Activated naive CD8-positive, alpha-beta T cell treated with anti-CD3 and anti-CD28 coated beads for 36 hours (primary cell): ENCODE measurements at regions not wholly inside any gene's neighbourhood (a gene's known extent, or its start where the extent isn't known, plus 50 kb on each side); places are given as distances from the start of the nearest gene placed in this dataset.
A peak's percentile ranks its signal among the peaks of the same experiment; 100 is the strongest.
"Not testable (repeated sequence)": the region's sequence is repeated elsewhere in the genome, so short reads cannot be mapped to it uniquely, and the experiment has no call there.

Experiments
- DNase-seq: peaks from one replicate; pipeline ENCODE4 v3.0.0; 2021
- H3K27ac Mint-ChIP-seq: one replicate; pipeline ENCODE4 v1.8.0; 2022; ENCODE audit warnings: mild to moderate bottlenecking, moderate library complexity, mixed read lengths
- H3K27me3 Mint-ChIP-seq: one replicate; pipeline ENCODE4 v1.8.0; 2022; ENCODE audit warnings: mild to moderate bottlenecking, mixed read lengths
- H3K36me3 Mint-ChIP-seq: one replicate; pipeline ENCODE4 v1.8.0; 2021; ENCODE audit warnings: mild to moderate bottlenecking, mixed read lengths
- H3K4me1 Mint-ChIP-seq: one replicate; pipeline ENCODE4 v1.8.0; 2021; ENCODE audit warnings: mixed read lengths
- H3K4me3 Mint-ChIP-seq: one replicate; pipeline ENCODE4 v1.8.0; 2022; ENCODE audit warnings: mild to moderate bottlenecking, moderate library complexity, mixed read lengths
- H3K9me3 Mint-ChIP-seq: one replicate; pipeline ENCODE4 v1.8.0; 2022; ENCODE audit warnings: mixed read lengths

GRCh38 chr3:106343811-106344210 lies 475.0 kb upstream of the CBLB start:
- H3K4me1 Mint-ChIP-seq: peaks cover 11% of the 10 kb centered on the region
- H3K27ac Mint-ChIP-seq: no peak overlapping the region
- H3K4me3 Mint-ChIP-seq: no peak overlapping the region
- DNase-seq: no peak
- no peaks in the 10 kb centered on the region for H3K9me3 Mint-ChIP-seq
- H3K36me3 Mint-ChIP-seq: peaks cover 2% of the 10 kb centered on the region
- no peaks in the 10 kb centered on the region for H3K27me3 Mint-ChIP-seq

- DNase-seq: no peak
- H3K27ac Mint-ChIP-seq: no peak overlapping the region
Measured at GRCh38 chr3:106345353-106346027, 476.7 kb upstream of the CBLB start.

GRCh38 chr3:106347350-106347749 lies 478.5 kb upstream of the CBLB start:
- H3K4me3 Mint-ChIP-seq: no peak overlapping the region
- H3K27me3 Mint-ChIP-seq: no peaks in the 10 kb centered on the region
- peaks cover 2% of the 10 kb centered on the region for H3K36me3 Mint-ChIP-seq
- no peak for DNase-seq
- peaks cover 3% of the 10 kb centered on the region for H3K9me3 Mint-ChIP-seq
- no peak overlapping the region for H3K27ac Mint-ChIP-seq
- peaks cover 5% of the 10 kb centered on the region for H3K4me1 Mint-ChIP-seq

More at GRCh38 chr3:106345353-106346027, 476.7 kb upstream of the CBLB start:
- H3K4me1 Mint-ChIP-seq: peaks cover 5% of the 10 kb centered on the region
- no peaks in the 10 kb centered on the region for H3K27me3 Mint-ChIP-seq
- no peaks in the 10 kb centered on the region for H3K9me3 Mint-ChIP-seq
- H3K4me3 Mint-ChIP-seq: no peak overlapping the region
- H3K36me3 Mint-ChIP-seq: peaks cover 2% of the 10 kb centered on the region

- Mint-ChIP-seq H3K4me3 (no peak overlapping the region), H3K36me3 (peaks cover 2% of the 10 kb centered on the region), H3K27me3 (no peaks in the 10 kb centered on the region), H3K9me3 (peaks cover 8% of the 10 kb centered on the region), H3K4me1 (peaks cover 5% of the 10 kb centered on the region), H3K27ac (no peak overlapping the region)
- no peak for DNase-seq
Measured at GRCh38 chr3:106348139-106348690, 479.4 kb upstream of the CBLB start.

- peaks cover 5% of the 10 kb centered on the region for H3K4me1 Mint-ChIP-seq
- no peak overlapping the region for H3K27ac Mint-ChIP-seq
- peaks cover 8% of the 10 kb centered on the region for H3K9me3 Mint-ChIP-seq
- peaks cover 2% of the 10 kb centered on the region for H3K36me3 Mint-ChIP-seq
- H3K27me3 Mint-ChIP-seq: no peaks in the 10 kb centered on the region
- DNase-seq: no peak
- no peak overlapping the region for H3K4me3 Mint-ChIP-seq
Measured at GRCh38 chr3:106349191-106349881, 480.5 kb upstream of the CBLB start.

- Mint-ChIP-seq H3K9me3 (peaks cover 16% of the 10 kb centered on the region), H3K27me3 (no peaks in the 10 kb centered on the region), H3K27ac (peak overlapping the region; percentile 5), H3K4me3 (no peak overlapping the region), H3K4me1 (peaks cover 3% of the 10 kb centered on the region), H3K36me3 (no peaks in the 10 kb centered on the region)
- DNase-seq: no peak
Measured at GRCh38 chr3:106355873-106356272, 487.1 kb upstream of the CBLB start.

GRCh38 chr3:106359692-106360091 lies 490.9 kb upstream of the CBLB start:
- no peak for DNase-seq
- Mint-ChIP-seq H3K4me1 (peaks cover 3% of the 10 kb centered on the region), H3K27me3 (no peaks in the 10 kb centered on the region), H3K4me3 (no peak overlapping the region), H3K27ac (no peak overlapping the region), H3K36me3 (no peaks in the 10 kb centered on the region), H3K9me3 (peaks cover 17% of the 10 kb centered on the region)

- not testable (repeated sequence) for H3K36me3 Mint-ChIP-seq, H3K4me3 Mint-ChIP-seq, H3K4me1 Mint-ChIP-seq, H3K27ac Mint-ChIP-seq, DNase-seq, H3K27me3 Mint-ChIP-seq
- peaks cover 22% of the 10 kb centered on the region for H3K9me3 Mint-ChIP-seq
Measured at GRCh38 chr3:106360901-106361300, 492.1 kb upstream of the CBLB start.

- Mint-ChIP-seq H3K4me3 (no peak overlapping the region), H3K36me3 (peaks cover 3% of the 10 kb centered on the region), H3K27ac (no peak overlapping the region), H3K27me3 (no peaks in the 10 kb centered on the region), H3K9me3 (peaks cover 22% of the 10 kb centered on the region), H3K4me1 (peaks cover 7% of the 10 kb centered on the region)
- no peak for DNase-seq
Measured at GRCh38 chr3:106364477-106364876, 495.7 kb upstream of the CBLB start.

- H3K4me1 Mint-ChIP-seq: peaks cover 7% of the 10 kb centered on the region
- H3K4me3 Mint-ChIP-seq: peak overlapping the region; percentile 27
- H3K36me3 Mint-ChIP-seq: peaks cover 3% of the 10 kb centered on the region
- H3K27ac Mint-ChIP-seq: peak overlapping the region; percentile 4
- no peak for DNase-seq
- no peaks in the 10 kb centered on the region for H3K27me3 Mint-ChIP-seq
- H3K9me3 Mint-ChIP-seq: peaks cover 22% of the 10 kb centered on the region
Measured at GRCh38 chr3:106365061-106365691, 496.4 kb upstream of the CBLB start.

GRCh38 chr3:106366352-106366751 lies 497.5 kb upstream of the CBLB start:
- peaks cover 15% of the 10 kb centered on the region for H3K9me3 Mint-ChIP-seq

GRCh38 chr3:106367496-106367895 lies 498.7 kb upstream of the CBLB start:
- Mint-ChIP-seq H3K27ac (no peak overlapping the region), H3K27me3 (no peaks in the 10 kb centered on the region), H3K9me3 (peaks cover 8% of the 10 kb centered on the region)

More at GRCh38 chr3:106366352-106366751, 497.5 kb upstream of the CBLB start:
- DNase-seq: no peak
- no peak overlapping the region for H3K4me3 Mint-ChIP-seq
- H3K27ac Mint-ChIP-seq: no peak overlapping the region
- H3K36me3 Mint-ChIP-seq: peaks cover 3% of the 10 kb centered on the region
- H3K4me1 Mint-ChIP-seq: peaks cover 7% of the 10 kb centered on the region
- H3K27me3 Mint-ChIP-seq: no peaks in the 10 kb centered on the region

GRCh38 chr3:106371221-106371970 lies 502.6 kb upstream of the CBLB start:
- Mint-ChIP-seq H3K36me3 (no peaks in the 10 kb centered on the region), H3K27ac (no peak overlapping the region), H3K4me1 (no peaks in the 10 kb centered on the region), H3K27me3 (no peaks in the 10 kb centered on the region), H3K4me3 (no peak overlapping the region), H3K9me3 (no peaks in the 10 kb centered on the region)
- no peak for DNase-seq

More at GRCh38 chr3:106367496-106367895, 498.7 kb upstream of the CBLB start:
- Mint-ChIP-seq H3K4me1 (peaks cover 7% of the 10 kb centered on the region), H3K36me3 (peaks cover 3% of the 10 kb centered on the region), H3K4me3 (no peak overlapping the region)
- no peak for DNase-seq

GRCh38 chr3:106371971-106372805 lies 503.4 kb upstream of the CBLB start:
- no peak for DNase-seq
- no peaks in the 10 kb centered on the region for H3K27me3 Mint-ChIP-seq
- no peaks in the 10 kb centered on the region for H3K36me3 Mint-ChIP-seq
- no peaks in the 10 kb centered on the region for H3K9me3 Mint-ChIP-seq
- no peak overlapping the region for H3K4me3 Mint-ChIP-seq
- no peak overlapping the region for H3K27ac Mint-ChIP-seq
- H3K4me1 Mint-ChIP-seq: no peaks in the 10 kb centered on the region
